SK-N-SH treated with all-trans-retinoic acid at 6 μM for 48 hours (cell line): ENCODE measurements at regions not wholly inside any gene's neighbourhood (a gene's known extent, or its start where the extent isn't known, plus 50 kb on each side); places are given as distances from the start of the nearest gene placed in this dataset.

Experiments
- BACH2 ChIP-seq: fragments of 250-450 bp; sonication (Bioruptor Pico); IDR thresholded peaks from 2 replicates; pipeline ENCODE4 v1.9.0; 2021; ENCODE audit warnings: mild to moderate bottlenecking, borderline replicate concordance
- CREB5 ChIP-seq: fragments of 250-450 bp; sonication (Bioruptor Pico); IDR thresholded peaks from 2 replicates; pipeline ENCODE4 v1.5.1; 2020; ENCODE audit warnings: low read depth, mild to moderate bottlenecking, moderate library complexity
- ESRRG ChIP-seq: fragments of 250-450 bp; sonication (Bioruptor Pico); IDR thresholded peaks from 2 replicates; pipeline ENCODE4 v1.6.1; 2021; ENCODE audit warnings: mild to moderate bottlenecking
- OSR1 ChIP-seq: fragments of 250-450 bp; sonication (Bioruptor Pico); IDR thresholded peaks from 2 replicates; pipeline ENCODE4 v1.8.0; 2022; ENCODE audit warnings: moderate library complexity, mild to moderate bottlenecking, inconsistent platforms
- PATZ1 ChIP-seq: fragments of 250-450 bp; sonication (Bioruptor Pico); IDR thresholded peaks from 2 replicates; pipeline ENCODE4 v1.8.0; 2020; ENCODE audit warnings: mild to moderate bottlenecking, moderate library complexity, borderline replicate concordance
- POU6F1 ChIP-seq: fragments of 250-450 bp; sonication (Bioruptor Pico); IDR thresholded peaks from 2 replicates; pipeline ENCODE4 v1.8.0; 2021; ENCODE audit warnings: low read depth, mild to moderate bottlenecking, moderate library complexity, borderline replicate concordance
- RARB ChIP-seq: fragments of 250-450 bp; sonication (Bioruptor Pico); IDR thresholded peaks from 2 replicates; pipeline ENCODE4 v1.8.0; 2021; ENCODE audit warnings: mild to moderate bottlenecking, moderate library complexity
- TCF4 ChIP-seq: fragments of 250-450 bp; sonication (Bioruptor Pico); IDR thresholded peaks from 2 replicates; pipeline ENCODE4 v1.8.0; 2021; ENCODE audit warnings: mild to moderate bottlenecking, moderate library complexity, borderline replicate concordance
- TOX ChIP-seq: fragments of 250-450 bp; sonication (Bioruptor Pico); IDR thresholded peaks from 2 replicates; pipeline ENCODE4 v1.8.0; 2021; ENCODE audit warnings: mild to moderate bottlenecking, moderate library complexity, borderline replicate concordance
- ZFP3 ChIP-seq: fragments of 250-450 bp; sonication (Bioruptor Pico); IDR thresholded peaks from 2 replicates; pipeline ENCODE4 v1.5.0; 2020; ENCODE audit warnings: mild to moderate bottlenecking, moderate library complexity
- ZFP30 ChIP-seq: fragments of 450-650 bp; formaldehyde crosslinking; IDR thresholded peaks from 2 replicates; pipeline ENCODE4 v1.5.0; 2022; ENCODE audit warnings: mild to moderate bottlenecking, moderate library complexity
- ZNF70 ChIP-seq: fragments of 450-650 bp; formaldehyde crosslinking; IDR thresholded peaks from 2 replicates; pipeline ENCODE4 v1.5.0; 2020; ENCODE audit warnings: mild to moderate bottlenecking, moderate library complexity
- ZNF8 ChIP-seq: fragments of 450-650 bp; formaldehyde crosslinking; IDR thresholded peaks from 2 replicates; pipeline ENCODE4 v1.5.0; 2020; ENCODE audit warnings: mild to moderate bottlenecking, moderate library complexity

- TF ChIP-seq ZFP30 (no peak), ESRRG (CRISPR knock-in tag) (no peak), PATZ1 (CRISPR knock-in tag) (no peak), ZFP3 (no peak), RARB (CRISPR knock-in tag) (no peak), ZNF70 (CRISPR knock-in tag) (no peak), BACH2 (no peak), OSR1 (CRISPR knock-in tag) (no peak), POU6F1 (CRISPR knock-in tag) (no peak), TCF4 (no peak), CREB5 (CRISPR knock-in tag) (no peak), ZNF8 (CRISPR knock-in tag) (no peak), TOX (no peak)
These were observed 98.4 kb upstream of the C9orf72 start for GRCh38 chr9:27671636-27672035.
